GM21825 (cell line): ENCODE measurements at regions not wholly inside any gene's neighbourhood (a gene's known extent, or its start where the extent isn't known, plus 50 kb on each side); places are given as distances from the start of the nearest gene placed in this dataset.
"Not testable (repeated sequence)": the region's sequence is repeated elsewhere in the genome, so short reads cannot be mapped to it uniquely, and the experiment has no call there.

ENCODE experiments used
- ATAC-seq: cut with Tn5 transposase; IDR thresholded peaks from one replicate; pipeline ENCODE4 v1.9.1; 2021; ENCODE audit warnings: mild to moderate bottlenecking, moderate library complexity; ENCODE audit not compliant: unreplicated experiment

- ATAC-seq, result no peak
Measured at GRCh38 chr10:11691319-11691755, 50.8 kb upstream of the ECHDC3 start.

GRCh38 chr10:11689945-11690736 lies 52.0 kb upstream of the ECHDC3 start:
- no peak for ATAC-seq

GRCh38 chr10:11688448-11688795 lies 53.8 kb upstream of the ECHDC3 start:
- not testable (repeated sequence) for ATAC-seq

GRCh38 chr10:11687779-11688447 lies 54.3 kb upstream of the ECHDC3 start:
- no peak for ATAC-seq

GRCh38 chr10:11687357-11687771 lies 54.8 kb upstream of the ECHDC3 start:
- ATAC-seq, result no peak

- no peak for ATAC-seq
Measured at GRCh38 chr10:11685787-11686218, 56.4 kb upstream of the ECHDC3 start.

GRCh38 chr10:11684717-11685645 lies 57.2 kb upstream of the ECHDC3 start:
- ATAC-seq, result peak; percentile 58

- peak; percentile 5 for ATAC-seq
Measured at GRCh38 chr10:11684341-11684716, 57.9 kb upstream of the ECHDC3 start.

GRCh38 chr10:11683529-11684320 lies 58.5 kb upstream of the ECHDC3 start:
- ATAC-seq, result no peak

- no peak for ATAC-seq
Measured at GRCh38 chr10:11682851-11683250, 59.3 kb upstream of the ECHDC3 start.

- no peak for ATAC-seq
Measured at GRCh38 chr10:11682267-11682683, 59.9 kb upstream of the ECHDC3 start.

GRCh38 chr10:11680496-11680895 lies 61.7 kb upstream of the ECHDC3 start:
- ATAC-seq, result no peak

- no peak for ATAC-seq
Measured at GRCh38 chr10:11679946-11680345, 62.2 kb upstream of the ECHDC3 start.

GRCh38 chr10:11678074-11678793 lies 63.9 kb upstream of the ECHDC3 start:
- peak; percentile 76 for ATAC-seq

GRCh38 chr10:11677480-11677879 lies 64.7 kb upstream of the ECHDC3 start:
- no peak for ATAC-seq

GRCh38 chr10:11673346-11674280 lies 62.2 kb upstream of the USP6NL start:
- no peak for ATAC-seq

GRCh38 chr10:11672836-11673235 lies 61.4 kb upstream of the USP6NL start:
- no peak for ATAC-seq

GRCh38 chr10:11670381-11670780 lies 58.9 kb upstream of the USP6NL start:
- ATAC-seq, result no peak
